ENCODE measurements at regions not wholly inside any gene's neighbourhood (a gene's known extent, or its start where the extent isn't known, plus 50 kb on each side); places are given as distances from the start of the nearest gene placed in this dataset.

DNA sequence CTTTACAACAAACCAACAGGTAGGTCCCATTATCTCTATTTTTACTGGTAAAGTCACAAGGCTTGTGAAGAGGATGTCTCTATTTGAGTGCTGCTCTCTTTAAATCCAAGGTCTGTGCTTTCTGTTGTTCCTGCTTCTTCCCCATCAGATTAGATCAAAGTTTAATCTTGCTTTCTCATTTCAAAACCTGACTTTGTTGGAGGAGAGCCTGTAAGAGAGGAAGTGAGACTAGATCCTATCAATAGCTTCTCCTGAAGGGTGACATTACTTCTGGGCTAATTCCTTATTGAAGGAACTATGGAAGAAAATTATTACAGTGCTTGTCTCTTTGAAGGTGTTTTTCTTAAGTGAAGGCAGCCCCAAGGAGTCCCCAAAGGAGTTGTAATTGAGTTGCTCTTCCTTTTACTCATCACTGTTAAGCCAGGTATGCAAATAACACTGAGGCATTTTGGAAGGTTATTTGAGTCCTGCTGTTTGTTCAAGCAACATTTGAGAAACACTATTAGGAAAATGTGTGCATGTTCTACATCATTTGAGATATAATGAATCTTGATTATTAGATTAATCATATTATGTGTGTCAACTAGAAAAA is 146.2 kb upstream of the MBL2 start:
- no peaks in the 10 kb centered on the region for H3K4me1 ChIP-seq (ENCODE audit: insufficient read depth, low read length)
- no peak overlapping the region for H3K27ac ChIP-seq (ENCODE audit: low read depth, low read length)
- TF ChIP-seq, protein P1, sequence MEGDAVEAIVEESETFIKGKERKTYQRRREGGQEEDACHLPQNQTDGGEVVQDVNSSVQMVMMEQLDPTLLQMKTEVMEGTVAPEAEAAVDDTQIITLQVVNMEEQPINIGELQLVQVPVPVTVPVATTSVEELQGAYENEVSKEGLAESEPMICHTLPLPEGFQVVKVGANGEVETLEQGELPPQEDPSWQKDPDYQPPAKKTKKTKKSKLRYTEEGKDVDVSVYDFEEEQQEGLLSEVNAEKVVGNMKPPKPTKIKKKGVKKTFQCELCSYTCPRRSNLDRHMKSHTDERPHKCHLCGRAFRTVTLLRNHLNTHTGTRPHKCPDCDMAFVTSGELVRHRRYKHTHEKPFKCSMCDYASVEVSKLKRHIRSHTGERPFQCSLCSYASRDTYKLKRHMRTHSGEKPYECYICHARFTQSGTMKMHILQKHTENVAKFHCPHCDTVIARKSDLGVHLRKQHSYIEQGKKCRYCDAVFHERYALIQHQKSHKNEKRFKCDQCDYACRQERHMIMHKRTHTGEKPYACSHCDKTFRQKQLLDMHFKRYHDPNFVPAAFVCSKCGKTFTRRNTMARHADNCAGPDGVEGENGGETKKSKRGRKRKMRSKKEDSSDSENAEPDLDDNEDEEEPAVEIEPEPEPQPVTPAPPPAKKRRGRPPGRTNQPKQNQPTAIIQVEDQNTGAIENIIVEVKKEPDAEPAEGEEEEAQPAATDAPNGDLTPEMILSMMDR (IDR thresholded peaks at IDR 0.05; ENCODE audit: extremely low read depth, low read depth, low read length): no peak
- peaks cover 2% of the 10 kb centered on the region for H3K9me3 ChIP-seq (ENCODE audit: low read depth, low read length)
- no peak overlapping the region for H2AFZ ChIP-seq (ENCODE audit: low read length)
- H3K36me3 ChIP-seq (ENCODE audit: insufficient read depth, low read length): no peaks in the 10 kb centered on the region
- H3K79me2 ChIP-seq (ENCODE audit: insufficient read depth, low read length): no peaks in the 10 kb centered on the region
- no peaks in the 10 kb centered on the region for H3K27me3 ChIP-seq (ENCODE audit: insufficient read depth, low read length)
- DNase-seq (ENCODE audit: insufficient read length, low spot score, missing footprints): no peak
- H4K20me1 ChIP-seq (ENCODE audit: insufficient read depth, low read length): no peaks in the 10 kb centered on the region
- H3K4me2 ChIP-seq (ENCODE audit: insufficient read depth, low read length): no peak overlapping the region
- no peak overlapping the region for H3K4me3 ChIP-seq (ENCODE audit: insufficient read depth, low read length)

DNA sequence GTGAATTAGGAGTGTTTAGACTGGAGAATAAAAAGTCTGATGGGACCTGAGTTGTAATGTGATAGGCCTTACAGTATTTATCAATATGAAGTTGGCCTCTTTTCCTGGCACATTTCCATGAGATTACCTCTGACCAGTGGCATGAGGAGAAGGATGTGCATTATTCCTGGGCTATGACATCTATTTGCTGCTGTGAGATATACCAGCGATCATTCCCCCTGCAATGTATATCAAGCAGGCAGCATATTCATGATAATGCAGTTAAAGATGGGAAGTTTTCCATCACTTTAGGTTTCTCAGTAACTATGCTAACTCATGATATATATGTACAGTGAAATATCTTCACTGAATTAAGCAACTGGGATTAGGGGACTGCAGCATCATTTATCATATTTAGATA is 142.8 kb upstream of the MBL2 start:
- H3K4me3 ChIP-seq (ENCODE audit: insufficient read depth, low read length): no peak overlapping the region
- peaks cover 2% of the 10 kb centered on the region for H3K9me3 ChIP-seq (ENCODE audit: low read depth, low read length)
- no peaks in the 10 kb centered on the region for H3K4me1 ChIP-seq (ENCODE audit: insufficient read depth, low read length)
- no peaks in the 10 kb centered on the region for H3K36me3 ChIP-seq (ENCODE audit: insufficient read depth, low read length)
- no peaks in the 10 kb centered on the region for H4K20me1 ChIP-seq (ENCODE audit: insufficient read depth, low read length)
- TF ChIP-seq, protein P1 (IDR thresholded peaks at IDR 0.05; ENCODE audit: extremely low read depth, low read depth, low read length): no peak
- H3K4me2 ChIP-seq (ENCODE audit: insufficient read depth, low read length): no peak overlapping the region
- no peak overlapping the region for H2AFZ ChIP-seq (ENCODE audit: low read length)
- no peaks in the 10 kb centered on the region for H3K79me2 ChIP-seq (ENCODE audit: insufficient read depth, low read length)
- no peaks in the 10 kb centered on the region for H3K27me3 ChIP-seq (ENCODE audit: insufficient read depth, low read length)
- no peak overlapping the region for H3K27ac ChIP-seq (ENCODE audit: low read depth, low read length)
- DNase-seq (ENCODE audit: insufficient read length, low spot score, missing footprints): no peak

DNA sequence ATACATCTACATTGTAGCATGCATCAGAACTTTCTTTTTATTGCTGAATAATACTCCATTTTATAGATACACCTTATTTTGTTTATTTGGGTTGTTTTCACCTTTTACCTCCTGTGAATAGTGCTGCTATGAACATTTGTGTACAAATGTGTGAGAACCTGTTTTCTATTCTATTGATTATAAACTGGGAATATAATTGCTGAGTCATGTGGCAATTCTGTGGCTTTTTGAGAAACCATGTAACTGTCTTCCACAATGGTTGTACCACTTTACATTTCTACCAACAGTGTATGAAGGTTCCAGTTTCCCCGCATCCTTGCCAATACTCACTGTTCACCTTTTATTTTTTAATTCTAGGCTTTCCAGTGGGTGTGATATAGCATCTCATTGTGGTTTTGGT is 138.6 kb upstream of the MBL2 start:
- H3K27me3 ChIP-seq (ENCODE audit: insufficient read depth, low read length): no peaks in the 10 kb centered on the region
- no peak overlapping the region for H3K27ac ChIP-seq (ENCODE audit: low read depth, low read length)
- peaks cover 2% of the 10 kb centered on the region for H3K9me3 ChIP-seq (ENCODE audit: low read depth, low read length)
- no peaks in the 10 kb centered on the region for H4K20me1 ChIP-seq (ENCODE audit: insufficient read depth, low read length)
- TF ChIP-seq, protein P1 (IDR thresholded peaks at IDR 0.05; ENCODE audit: extremely low read depth, low read depth, low read length): no peak
- no peaks in the 10 kb centered on the region for H3K36me3 ChIP-seq (ENCODE audit: insufficient read depth, low read length)
- no peaks in the 10 kb centered on the region for H3K79me2 ChIP-seq (ENCODE audit: insufficient read depth, low read length)
- no peak overlapping the region for H3K4me3 ChIP-seq (ENCODE audit: insufficient read depth, low read length)
- H3K4me1 ChIP-seq (ENCODE audit: insufficient read depth, low read length): no peaks in the 10 kb centered on the region
- H3K4me2 ChIP-seq (ENCODE audit: insufficient read depth, low read length): no peak overlapping the region
- DNase-seq (ENCODE audit: insufficient read length, low spot score, missing footprints): no peak
- no peak overlapping the region for H2AFZ ChIP-seq (ENCODE audit: low read length)

DNA sequence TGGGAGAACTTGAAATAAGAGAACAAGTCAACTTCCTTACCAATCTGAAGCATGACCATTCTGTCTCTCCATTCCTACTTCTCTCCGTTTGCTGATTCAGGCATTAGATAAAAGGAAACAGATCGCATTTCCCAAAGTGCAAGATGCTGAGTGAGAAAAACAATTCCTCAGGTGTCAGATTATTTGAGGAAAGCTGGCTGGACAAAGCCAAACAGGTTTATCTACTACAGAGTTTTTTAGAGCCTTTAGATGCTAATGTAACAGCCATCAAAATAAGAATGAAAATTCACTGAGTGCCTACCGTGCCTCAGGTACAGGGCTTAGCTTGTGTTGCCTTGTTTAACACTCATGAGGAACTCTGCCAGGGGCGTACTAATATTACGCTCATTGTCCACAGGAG is 135.9 kb upstream of the MBL2 start:
- no peak overlapping the region for H3K27ac ChIP-seq (ENCODE audit: low read depth, low read length)
- TF ChIP-seq, protein P1 (IDR thresholded peaks at IDR 0.05; ENCODE audit: extremely low read depth, low read depth, low read length): no peak

More for the DNA sequence above, 135.9 kb upstream of the MBL2 start:
- no peaks in the 10 kb centered on the region for H3K79me2 ChIP-seq (ENCODE audit: insufficient read depth, low read length)
- no peaks in the 10 kb centered on the region for H3K27me3 ChIP-seq (ENCODE audit: insufficient read depth, low read length)
- H3K9me3 ChIP-seq (ENCODE audit: low read depth, low read length): peaks cover 2% of the 10 kb centered on the region
- H2AFZ ChIP-seq (ENCODE audit: low read length): no peak overlapping the region
- no peaks in the 10 kb centered on the region for H3K4me1 ChIP-seq (ENCODE audit: insufficient read depth, low read length)
- H3K4me3 ChIP-seq (ENCODE audit: insufficient read depth, low read length): no peak overlapping the region
- H3K36me3 ChIP-seq (ENCODE audit: insufficient read depth, low read length): no peaks in the 10 kb centered on the region
- no peak for DNase-seq (ENCODE audit: insufficient read length, low spot score, missing footprints)
- H3K4me2 ChIP-seq (ENCODE audit: insufficient read depth, low read length): no peak overlapping the region
- H4K20me1 ChIP-seq (ENCODE audit: insufficient read depth, low read length): no peaks in the 10 kb centered on the region

Data from osteoblast (primary cell).